HEK293 (cell line): ENCODE measurements at regions not wholly inside any gene's neighbourhood (a gene's known extent, or its start where the extent isn't known, plus 50 kb on each side); places are given as distances from the start of the nearest gene placed in this dataset.
A peak's percentile ranks its signal among the peaks of the same experiment; 100 is the strongest.

Source experiments
- GFI1B ChIP-seq: fragments of 450-650 bp; formaldehyde crosslinking; IDR thresholded peaks from 2 replicates; pipeline ENCODE4 v1.5.1; 2016; ENCODE audit warnings: missing biosample characterization, missing genetic modification characterization
- HOXD13 ChIP-seq: sonication (generic); formaldehyde crosslinking; IDR thresholded peaks from 2 replicates; pipeline ENCODE4 v1.8.0; 2022; ENCODE audit warnings: missing genetic modification reagents, borderline replicate concordance
- KLF8 ChIP-seq: fragments of 450-650 bp; formaldehyde crosslinking; IDR thresholded peaks from 2 replicates; pipeline ENCODE4 v1.5.1; 2016; ENCODE audit warnings: missing biosample characterization, missing genetic modification characterization
- KLF9 ChIP-seq: fragments of 450-650 bp; formaldehyde crosslinking; IDR thresholded peaks from 2 replicates; pipeline ENCODE4 v1.5.1; 2016; ENCODE audit warnings: missing biosample characterization, missing genetic modification characterization, low read depth
- OVOL3 ChIP-seq: fragments of 450-650 bp; formaldehyde crosslinking; IDR thresholded peaks from 2 replicates; pipeline ENCODE4 v1.5.1; 2016; ENCODE audit warnings: missing biosample characterization, missing genetic modification characterization
- RBAK ChIP-seq: fragments of 450-650 bp; formaldehyde crosslinking; IDR thresholded peaks from 2 replicates; pipeline ENCODE4 v1.5.1; 2016; ENCODE audit warnings: missing biosample characterization, missing genetic modification characterization
- SP7 ChIP-seq: fragments of 450-650 bp; formaldehyde crosslinking; IDR thresholded peaks from 2 replicates; pipeline ENCODE4 v1.5.1; 2016; ENCODE audit warnings: missing biosample characterization, missing genetic modification characterization
- TCF7L2 ChIP-seq: IDR thresholded peaks from 2 replicates; pipeline ENCODE4 v1.6.1; 2011; ENCODE audit warnings: low read depth, mild to moderate bottlenecking, inconsistent platforms, low read length, moderate library complexity, borderline replicate concordance
- TRIM28 ChIP-seq: IDR thresholded peaks from 2 replicates; pipeline ENCODE4 v1.6.1; 2011; ENCODE audit warnings: low read length, control low read depth, borderline replicate concordance
- WT1 ChIP-seq: fragments of 450-650 bp; formaldehyde crosslinking; IDR thresholded peaks from 2 replicates; pipeline ENCODE4 v1.5.1; 2016; ENCODE audit warnings: missing biosample characterization, missing genetic modification characterization
- ZFHX2 ChIP-seq: fragments of 450-650 bp; formaldehyde crosslinking; conservative IDR thresholded peaks from 2 replicates; pipeline ENCODE4 v1.5.1; 2016; ENCODE audit warnings: missing biosample characterization, missing genetic modification characterization
- ZNF24 ChIP-seq: fragments of 450-650 bp; formaldehyde crosslinking; IDR thresholded peaks from 2 replicates; pipeline ENCODE4 v1.5.1; 2016; ENCODE audit warnings: missing biosample characterization, missing genetic modification characterization
- ZNF302 ChIP-seq: fragments of 450-650 bp; formaldehyde crosslinking; IDR thresholded peaks from 2 replicates; pipeline ENCODE4 v1.5.1; 2016; ENCODE audit warnings: missing biosample characterization, missing genetic modification characterization, low read depth
- ZNF341 ChIP-seq: fragments of 450-650 bp; formaldehyde crosslinking; IDR thresholded peaks from 2 replicates; pipeline ENCODE4; 2016; ENCODE audit warnings: low read depth, missing biosample characterization, missing genetic modification characterization
- ZNF37A ChIP-seq: fragments of 450-650 bp; IDR thresholded peaks from 2 replicates; pipeline ENCODE4 v1.5.1; 2018; ENCODE audit warnings: missing biosample characterization, missing genetic modification characterization
- ZNF394 ChIP-seq: fragments of 450-650 bp; formaldehyde crosslinking; IDR thresholded peaks from 2 replicates; pipeline ENCODE4 v1.5.1; 2016; ENCODE audit warnings: missing biosample characterization, missing genetic modification characterization, mild to moderate bottlenecking, moderate library complexity, borderline replicate concordance
- ZNF510 ChIP-seq: fragments of 450-650 bp; formaldehyde crosslinking; IDR thresholded peaks from 2 replicates; pipeline ENCODE4 v1.5.1; 2018; ENCODE audit warnings: mild to moderate bottlenecking, missing genetic modification characterization, missing biosample characterization; ENCODE audit not compliant: insufficient replicate concordance
- ZNF561 ChIP-seq: fragments of 450-650 bp; IDR thresholded peaks from 2 replicates; pipeline ENCODE4 v1.5.1; 2018; ENCODE audit warnings: missing biosample characterization, missing genetic modification characterization, borderline replicate concordance
- ZNF837 ChIP-seq: fragments of 450-650 bp; formaldehyde crosslinking; IDR thresholded peaks from 2 replicates; pipeline ENCODE4 v1.5.1; 2016; ENCODE audit warnings: missing biosample characterization, missing genetic modification characterization
- ZSCAN30 ChIP-seq: fragments of 450-650 bp; IDR thresholded peaks from 2 replicates; pipeline ENCODE4 v1.5.1; 2018; ENCODE audit warnings: missing biosample characterization, mild to moderate bottlenecking, missing genetic modification characterization, moderate library complexity
- TF ChIP-seq, protein P1 (sequence below): fragments of 450-650 bp; IDR thresholded peaks from 2 replicates; pipeline ENCODE4 v1.5.1; 2018; ENCODE audit warnings: missing biosample characterization, missing genetic modification characterization
- TF ChIP-seq, protein P2 (sequence below): fragments of 450-650 bp; formaldehyde crosslinking; IDR thresholded peaks from 2 replicates; pipeline ENCODE4 v1.5.1; 2016; ENCODE audit warnings: missing biosample characterization, missing genetic modification characterization, borderline replicate concordance
- TF ChIP-seq, protein P3 (sequence below): fragments of 450-650 bp; formaldehyde crosslinking; IDR thresholded peaks from 2 replicates; pipeline ENCODE4 v1.5.1; 2016; ENCODE audit warnings: missing biosample characterization, missing genetic modification characterization, borderline replicate concordance
- TF ChIP-seq, protein P4 (sequence below): fragments of 450-650 bp; formaldehyde crosslinking; IDR thresholded peaks from 2 replicates; pipeline ENCODE4 v1.5.1; 2017; ENCODE audit warnings: missing biosample characterization, mild to moderate bottlenecking, missing genetic modification characterization, moderate library complexity
- TF ChIP-seq, protein P5 (sequence below): fragments of 450-650 bp; formaldehyde crosslinking; IDR thresholded peaks from 2 replicates; pipeline ENCODE4 v1.5.1; 2016; ENCODE audit warnings: missing biosample characterization, missing genetic modification characterization
- TF ChIP-seq, protein P6 (sequence below): fragments of 450-650 bp; formaldehyde crosslinking; IDR thresholded peaks from 2 replicates; pipeline ENCODE4 v1.5.1; 2016; ENCODE audit warnings: missing biosample characterization, missing genetic modification characterization

DNA sequence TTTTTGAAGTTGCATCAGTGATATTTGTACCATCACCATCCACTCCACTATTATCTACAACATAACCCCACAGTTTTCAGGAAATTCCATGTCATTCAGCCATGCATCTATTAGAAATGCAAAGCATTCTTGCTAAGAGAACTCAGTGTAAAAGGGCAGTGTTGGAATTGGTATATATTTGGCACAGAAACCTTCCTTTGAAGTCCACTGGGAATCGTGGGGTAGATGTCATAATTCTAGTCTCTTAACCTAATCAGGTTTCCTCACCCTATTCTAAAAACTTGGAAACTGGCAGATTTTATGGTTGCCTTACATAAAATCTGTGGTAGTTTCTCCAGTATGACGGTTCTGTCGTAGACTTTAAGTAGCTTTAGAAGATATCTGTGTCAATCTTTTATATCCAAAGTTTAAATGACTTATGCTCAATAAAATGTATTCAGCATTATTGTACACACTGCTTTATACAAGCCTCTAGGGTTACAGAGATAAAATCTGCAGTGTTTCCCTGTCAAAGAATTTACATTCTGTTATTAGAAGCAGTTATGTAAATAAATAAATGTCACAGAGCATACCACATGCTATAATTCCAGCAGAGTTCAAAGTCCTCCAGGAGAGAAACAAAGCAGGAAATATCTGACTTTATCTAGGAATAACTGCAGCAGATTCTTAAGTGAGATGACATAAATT, 704.4 kb upstream of the CELF2 start (continued):
- peak; percentile 98 for TF ChIP-seq OVOL3 (tag by site-specific recombination)
- TF ChIP-seq ZNF341 (tag by site-specific recombination), result no peak
- peak; percentile 100 for TF ChIP-seq TCF7L2
- TF ChIP-seq ZNF37A (tag by site-specific recombination), result no peak
- TF ChIP-seq, protein P1, sequence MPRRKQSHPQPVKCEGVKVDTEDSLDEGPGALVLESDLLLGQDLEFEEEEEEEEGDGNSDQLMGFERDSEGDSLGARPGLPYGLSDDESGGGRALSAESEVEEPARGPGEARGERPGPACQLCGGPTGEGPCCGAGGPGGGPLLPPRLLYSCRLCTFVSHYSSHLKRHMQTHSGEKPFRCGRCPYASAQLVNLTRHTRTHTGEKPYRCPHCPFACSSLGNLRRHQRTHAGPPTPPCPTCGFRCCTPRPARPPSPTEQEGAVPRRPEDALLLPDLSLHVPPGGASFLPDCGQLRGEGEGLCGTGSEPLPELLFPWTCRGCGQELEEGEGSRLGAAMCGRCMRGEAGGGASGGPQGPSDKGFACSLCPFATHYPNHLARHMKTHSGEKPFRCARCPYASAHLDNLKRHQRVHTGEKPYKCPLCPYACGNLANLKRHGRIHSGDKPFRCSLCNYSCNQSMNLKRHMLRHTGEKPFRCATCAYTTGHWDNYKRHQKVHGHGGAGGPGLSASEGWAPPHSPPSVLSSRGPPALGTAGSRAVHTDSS (tag by site-specific recombination), result no peak
- TF ChIP-seq ZNF510 (tag by site-specific recombination), result peak; percentile 19
- no peak for TF ChIP-seq SP7 (tag by site-specific recombination)
- no peak for TF ChIP-seq RBAK (tag by site-specific recombination)
- TF ChIP-seq, protein P2, sequence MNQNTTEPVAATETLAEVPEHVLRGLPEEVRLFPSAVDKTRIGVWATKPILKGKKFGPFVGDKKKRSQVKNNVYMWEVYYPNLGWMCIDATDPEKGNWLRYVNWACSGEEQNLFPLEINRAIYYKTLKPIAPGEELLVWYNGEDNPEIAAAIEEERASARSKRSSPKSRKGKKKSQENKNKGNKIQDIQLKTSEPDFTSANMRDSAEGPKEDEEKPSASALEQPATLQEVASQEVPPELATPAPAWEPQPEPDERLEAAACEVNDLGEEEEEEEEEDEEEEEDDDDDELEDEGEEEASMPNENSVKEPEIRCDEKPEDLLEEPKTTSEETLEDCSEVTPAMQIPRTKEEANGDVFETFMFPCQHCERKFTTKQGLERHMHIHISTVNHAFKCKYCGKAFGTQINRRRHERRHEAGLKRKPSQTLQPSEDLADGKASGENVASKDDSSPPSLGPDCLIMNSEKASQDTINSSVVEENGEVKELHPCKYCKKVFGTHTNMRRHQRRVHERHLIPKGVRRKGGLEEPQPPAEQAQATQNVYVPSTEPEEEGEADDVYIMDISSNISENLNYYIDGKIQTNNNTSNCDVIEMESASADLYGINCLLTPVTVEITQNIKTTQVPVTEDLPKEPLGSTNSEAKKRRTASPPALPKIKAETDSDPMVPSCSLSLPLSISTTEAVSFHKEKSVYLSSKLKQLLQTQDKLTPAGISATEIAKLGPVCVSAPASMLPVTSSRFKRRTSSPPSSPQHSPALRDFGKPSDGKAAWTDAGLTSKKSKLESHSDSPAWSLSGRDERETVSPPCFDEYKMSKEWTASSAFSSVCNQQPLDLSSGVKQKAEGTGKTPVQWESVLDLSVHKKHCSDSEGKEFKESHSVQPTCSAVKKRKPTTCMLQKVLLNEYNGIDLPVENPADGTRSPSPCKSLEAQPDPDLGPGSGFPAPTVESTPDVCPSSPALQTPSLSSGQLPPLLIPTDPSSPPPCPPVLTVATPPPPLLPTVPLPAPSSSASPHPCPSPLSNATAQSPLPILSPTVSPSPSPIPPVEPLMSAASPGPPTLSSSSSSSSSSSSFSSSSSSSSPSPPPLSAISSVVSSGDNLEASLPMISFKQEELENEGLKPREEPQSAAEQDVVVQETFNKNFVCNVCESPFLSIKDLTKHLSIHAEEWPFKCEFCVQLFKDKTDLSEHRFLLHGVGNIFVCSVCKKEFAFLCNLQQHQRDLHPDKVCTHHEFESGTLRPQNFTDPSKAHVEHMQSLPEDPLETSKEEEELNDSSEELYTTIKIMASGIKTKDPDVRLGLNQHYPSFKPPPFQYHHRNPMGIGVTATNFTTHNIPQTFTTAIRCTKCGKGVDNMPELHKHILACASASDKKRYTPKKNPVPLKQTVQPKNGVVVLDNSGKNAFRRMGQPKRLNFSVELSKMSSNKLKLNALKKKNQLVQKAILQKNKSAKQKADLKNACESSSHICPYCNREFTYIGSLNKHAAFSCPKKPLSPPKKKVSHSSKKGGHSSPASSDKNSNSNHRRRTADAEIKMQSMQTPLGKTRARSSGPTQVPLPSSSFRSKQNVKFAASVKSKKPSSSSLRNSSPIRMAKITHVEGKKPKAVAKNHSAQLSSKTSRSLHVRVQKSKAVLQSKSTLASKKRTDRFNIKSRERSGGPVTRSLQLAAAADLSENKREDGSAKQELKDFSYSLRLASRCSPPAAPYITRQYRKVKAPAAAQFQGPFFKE (tag by site-specific recombination), result no peak
- peak; percentile 72 for TF ChIP-seq KLF8
- peak; percentile 91; the same call in 1 of the 2 replicates for TF ChIP-seq TRIM28
- TF ChIP-seq, protein P3, sequence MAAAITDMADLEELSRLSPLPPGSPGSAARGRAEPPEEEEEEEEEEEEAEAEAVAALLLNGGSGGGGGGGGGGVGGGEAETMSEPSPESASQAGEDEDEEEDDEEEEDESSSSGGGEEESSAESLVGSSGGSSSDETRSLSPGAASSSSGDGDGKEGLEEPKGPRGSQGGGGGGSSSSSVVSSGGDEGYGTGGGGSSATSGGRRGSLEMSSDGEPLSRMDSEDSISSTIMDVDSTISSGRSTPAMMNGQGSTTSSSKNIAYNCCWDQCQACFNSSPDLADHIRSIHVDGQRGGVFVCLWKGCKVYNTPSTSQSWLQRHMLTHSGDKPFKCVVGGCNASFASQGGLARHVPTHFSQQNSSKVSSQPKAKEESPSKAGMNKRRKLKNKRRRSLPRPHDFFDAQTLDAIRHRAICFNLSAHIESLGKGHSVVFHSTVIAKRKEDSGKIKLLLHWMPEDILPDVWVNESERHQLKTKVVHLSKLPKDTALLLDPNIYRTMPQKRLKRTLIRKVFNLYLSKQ, result no peak
- TF ChIP-seq ZNF837 (tag by site-specific recombination), result no peak
- no peak for TF ChIP-seq ZNF24 (tag by site-specific recombination)
- TF ChIP-seq HOXD13 (CRISPR knock-in tag), result peak; percentile 94
- no peak for TF ChIP-seq GFI1B (tag by site-specific recombination)
- TF ChIP-seq, protein P4, sequence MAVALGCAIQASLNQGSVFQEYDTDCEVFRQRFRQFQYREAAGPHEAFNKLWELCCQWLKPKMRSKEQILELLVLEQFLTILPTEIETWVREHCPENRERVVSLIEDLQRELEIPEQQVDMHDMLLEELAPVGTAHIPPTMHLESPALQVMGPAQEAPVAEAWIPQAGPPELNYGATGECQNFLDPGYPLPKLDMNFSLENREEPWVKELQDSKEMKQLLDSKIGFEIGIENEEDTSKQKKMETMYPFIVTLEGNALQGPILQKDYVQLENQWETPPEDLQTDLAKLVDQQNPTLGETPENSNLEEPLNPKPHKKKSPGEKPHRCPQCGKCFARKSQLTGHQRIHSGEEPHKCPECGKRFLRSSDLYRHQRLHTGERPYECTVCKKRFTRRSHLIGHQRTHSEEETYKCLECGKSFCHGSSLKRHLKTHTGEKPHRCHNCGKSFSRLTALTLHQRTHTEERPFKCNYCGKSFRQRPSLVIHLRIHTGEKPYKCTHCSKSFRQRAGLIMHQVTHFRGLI, result no peak
- 0 out of 2 replicates have a peak, but pooled peaks have one; percentile 32 for TF ChIP-seq ZNF561 (tag by site-specific recombination)
- no peak for TF ChIP-seq ZFHX2 (tag by site-specific recombination)
- TF ChIP-seq, protein P5, sequence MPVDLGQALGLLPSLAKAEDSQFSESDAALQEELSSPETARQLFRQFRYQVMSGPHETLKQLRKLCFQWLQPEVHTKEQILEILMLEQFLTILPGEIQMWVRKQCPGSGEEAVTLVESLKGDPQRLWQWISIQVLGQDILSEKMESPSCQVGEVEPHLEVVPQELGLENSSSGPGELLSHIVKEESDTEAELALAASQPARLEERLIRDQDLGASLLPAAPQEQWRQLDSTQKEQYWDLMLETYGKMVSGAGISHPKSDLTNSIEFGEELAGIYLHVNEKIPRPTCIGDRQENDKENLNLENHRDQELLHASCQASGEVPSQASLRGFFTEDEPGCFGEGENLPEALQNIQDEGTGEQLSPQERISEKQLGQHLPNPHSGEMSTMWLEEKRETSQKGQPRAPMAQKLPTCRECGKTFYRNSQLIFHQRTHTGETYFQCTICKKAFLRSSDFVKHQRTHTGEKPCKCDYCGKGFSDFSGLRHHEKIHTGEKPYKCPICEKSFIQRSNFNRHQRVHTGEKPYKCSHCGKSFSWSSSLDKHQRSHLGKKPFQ (tag by site-specific recombination), result no peak; the same call in 1 of the 2 replicates
- TF ChIP-seq, protein P6, sequence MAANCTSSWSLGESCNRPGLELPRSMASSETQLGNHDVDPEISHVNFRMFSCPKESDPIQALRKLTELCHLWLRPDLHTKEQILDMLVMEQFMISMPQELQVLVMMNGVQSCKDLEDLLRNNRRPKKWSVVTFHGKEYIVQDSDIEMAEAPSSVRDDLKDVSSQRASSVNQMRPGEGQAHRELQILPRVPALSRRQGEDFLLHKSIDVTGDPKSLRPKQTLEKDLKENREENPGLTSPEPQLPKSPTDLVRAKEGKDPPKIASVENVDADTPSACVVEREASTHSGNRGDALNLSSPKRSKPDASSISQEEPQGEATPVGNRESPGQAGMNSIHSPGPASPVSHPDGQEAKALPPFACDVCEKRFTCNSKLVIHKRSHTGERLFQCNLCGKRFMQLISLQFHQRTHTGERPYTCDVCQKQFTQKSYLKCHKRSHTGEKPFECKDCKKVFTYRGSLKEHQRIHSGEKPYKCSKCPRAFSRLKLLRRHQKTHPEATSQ (tag by site-specific recombination), result no peak
- TF ChIP-seq ZNF302 (tag by site-specific recombination), result no peak
- TF ChIP-seq WT1 (tag by site-specific recombination), result peak; percentile 87
- no peak for TF ChIP-seq KLF9 (tag by site-specific recombination)
- TF ChIP-seq ZNF394, result no peak
- TF ChIP-seq ZSCAN30 (tag by site-specific recombination), result no peak
